Neural cell (in vitro differentiated cells): ENCODE measurements at regions not wholly inside any gene's neighbourhood (a gene's known extent, or its start where the extent isn't known, plus 50 kb on each side); places are given as distances from the start of the nearest gene placed in this dataset.

ENCODE experiments used
- CTCF ChIP-seq: fragments of 450-650 bp; IDR thresholded peaks from 2 replicates; pipeline ENCODE4 v1.5.1; 2014; ENCODE audit warnings: antibody characterized with exemption, mild to moderate bottlenecking, moderate library complexity; ENCODE audit not compliant: poor library complexity, severe bottlenecking
- EP300 ChIP-seq: fragments of 450-650 bp; conservative IDR thresholded peaks from 2 replicates; pipeline ENCODE4 v1.6.1; 2014; ENCODE audit warnings: antibody characterized with exemption, mild to moderate bottlenecking, moderate library complexity; ENCODE audit not compliant: poor library complexity, severe bottlenecking
- EZH2 ChIP-seq: fragments of 200-600, 300-800 bp; shearing (Covaris generic), sonication (generic); IDR thresholded peaks from 2 replicates; pipeline ENCODE4 v1.6.1; 2014; ENCODE audit warnings: antibody characterized with exemption, low read length, borderline replicate concordance, mild to moderate bottlenecking; ENCODE audit not compliant: insufficient read depth, poor library complexity, severe bottlenecking
- MXI1 ChIP-seq: fragments of 450-650 bp; conservative IDR thresholded peaks from 2 replicates; pipeline ENCODE4 v1.6.1; 2014; ENCODE audit warnings: antibody characterized with exemption, mild to moderate bottlenecking; ENCODE audit not compliant: poor library complexity, severe bottlenecking
- POLR2AphosphoS5 ChIP-seq: IDR thresholded peaks from 2 replicates; pipeline ENCODE4 v1.6.1; 2012
- REST ChIP-seq: IDR thresholded peaks from 2 replicates; pipeline ENCODE4 v1.6.1; 2012; ENCODE audit warnings: borderline replicate concordance
- TAF1 ChIP-seq: IDR thresholded peaks from 2 replicates; pipeline ENCODE4 v1.6.1; 2012; ENCODE audit warnings: low read depth

GRCh38 chr18:45161850-45162249 lies 453.4 kb upstream of the SLC14A2 start:
- TF ChIP-seq CTCF (no peak), MXI1 (no peak), POLR2AphosphoS5 (no peak), REST (no peak), EP300 (no peak), EZH2 (no peak), TAF1 (no peak)
